OCI-M2 (cell line): ENCODE measurements at regions not wholly inside any gene's neighbourhood (a gene's known extent, or its start where the extent isn't known, plus 50 kb on each side); places are given as distances from the start of the nearest gene placed in this dataset.
"Not testable (repeated sequence)": the region's sequence is repeated elsewhere in the genome, so short reads cannot be mapped to it uniquely, and the experiment has no call there.

Experiments used
- DNase-seq: peaks from one replicate; lab custom pipeline; 2025; ENCODE audit not compliant: unreplicated experiment; lab: John Stamatoyannopoulos, UW

DNA sequence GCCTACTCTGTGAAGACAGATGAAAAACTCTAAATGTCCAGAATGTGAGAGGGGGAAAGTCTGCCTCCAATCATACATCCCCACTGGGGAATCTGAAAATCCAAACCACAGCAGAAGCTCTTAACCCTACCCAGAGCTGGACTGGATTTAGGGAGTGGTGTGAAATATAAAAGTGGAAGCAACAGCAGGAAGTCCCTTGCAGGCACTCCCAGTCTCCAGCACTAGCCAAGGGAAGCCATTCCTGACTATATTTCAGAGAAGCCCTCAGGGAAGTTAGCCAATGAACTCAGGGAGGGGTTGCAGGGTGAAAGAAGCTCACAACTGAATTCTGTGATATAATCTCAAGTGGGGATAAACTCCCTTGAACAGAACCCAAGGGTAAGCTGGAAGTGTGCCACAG is 51.5 kb downstream of the CRPPA start:
- DNase-seq, result no peak

- DNase-seq, result not testable (repeated sequence)
These were observed 52.0 kb downstream of the CRPPA start for GRCh38 chr7:16369309-16369708.

DNA sequence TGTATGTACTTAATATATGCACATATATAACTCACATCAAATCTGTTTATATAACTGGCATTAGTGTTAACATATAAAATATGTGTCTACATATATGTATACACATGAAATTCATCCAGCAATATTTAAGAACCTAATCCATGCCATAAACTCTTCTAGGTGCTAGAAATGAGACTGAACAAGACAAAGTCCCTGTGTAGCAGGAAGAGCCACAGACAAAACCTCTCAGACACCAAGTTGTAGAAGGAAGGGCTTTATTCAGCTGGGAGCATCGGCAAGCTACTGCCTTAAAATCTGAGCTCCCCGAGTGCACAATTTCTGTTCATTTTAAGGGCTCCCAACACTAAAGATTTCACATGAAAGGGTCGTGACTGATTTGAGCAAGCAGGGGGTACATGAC is 52.5 kb downstream of the CRPPA start:
- DNase-seq, result no peak

- DNase-seq, result no peak
These were observed 54.2 kb downstream of the CRPPA start for GRCh38 chr7:16367115-16367514.

DNA sequence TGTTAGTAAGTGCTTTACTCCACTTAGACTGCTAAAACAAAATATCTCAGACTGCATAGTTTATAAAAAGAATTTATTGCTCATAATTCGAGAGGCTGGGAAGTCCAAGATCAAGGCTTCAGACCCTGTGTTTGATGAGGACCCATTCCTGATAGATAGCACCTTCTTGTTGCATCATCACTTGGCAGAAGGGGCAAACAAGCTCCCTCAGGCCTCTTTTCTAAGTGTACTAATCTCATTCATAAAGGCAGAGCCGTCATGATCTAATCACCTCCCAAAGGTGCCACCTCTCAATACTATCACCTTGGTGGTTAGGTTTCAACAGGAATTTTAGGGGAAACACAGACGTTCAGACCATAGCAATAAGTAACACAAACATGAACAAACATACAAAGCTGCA is 55.4 kb downstream of the CRPPA start:
- no peak for DNase-seq

DNA sequence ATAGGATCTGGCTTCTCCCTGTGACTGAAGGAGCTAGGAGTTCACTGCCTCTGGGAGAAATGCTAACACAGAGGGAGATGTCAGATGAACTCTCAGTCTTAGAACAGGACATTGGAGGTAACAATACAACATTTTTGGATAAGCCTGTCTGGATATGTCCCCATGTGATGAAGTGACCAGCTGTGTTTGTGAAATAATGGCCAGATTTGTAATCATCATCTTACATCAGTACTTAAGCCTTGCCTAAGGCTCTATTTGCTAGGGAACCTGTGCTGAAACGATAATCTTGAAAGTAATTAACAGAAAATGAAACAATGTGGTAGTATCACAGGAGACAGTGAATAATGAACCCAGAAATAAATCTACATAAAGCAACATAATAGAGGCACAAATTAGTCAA is 56.2 kb downstream of the CRPPA start:
- DNase-seq, result no peak

- no peak for DNase-seq
These were observed 62.1 kb downstream of the CRPPA start for GRCh38 chr7:16359216-16359615.

GRCh38 chr7:16357921-16358320 is 63.4 kb downstream of the CRPPA start:
- DNase-seq, result no peak

DNA sequence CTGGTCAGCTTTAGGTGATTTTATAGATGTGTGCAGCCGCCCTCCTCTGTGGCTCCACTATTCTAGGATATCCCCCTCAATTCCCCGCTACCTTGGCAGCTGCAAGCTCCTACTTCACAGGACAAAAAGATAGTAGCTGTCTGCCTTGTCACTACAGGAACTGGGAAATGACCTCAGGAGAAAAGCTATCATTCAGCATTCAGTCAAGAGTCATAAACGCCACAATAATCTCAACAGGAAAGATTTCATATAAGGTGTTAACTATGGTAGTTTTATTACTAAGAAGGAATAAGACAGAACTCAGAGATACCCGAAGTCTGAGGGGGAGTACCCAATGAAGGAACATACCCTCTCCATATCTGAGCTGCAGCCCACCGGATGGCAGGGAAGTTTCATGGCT is 63.9 kb downstream of the CRPPA start:
- no peak for DNase-seq

GRCh38 chr7:16356301-16356958 is 64.9 kb downstream of the CRPPA start:
- DNase-seq, result no peak

DNA sequence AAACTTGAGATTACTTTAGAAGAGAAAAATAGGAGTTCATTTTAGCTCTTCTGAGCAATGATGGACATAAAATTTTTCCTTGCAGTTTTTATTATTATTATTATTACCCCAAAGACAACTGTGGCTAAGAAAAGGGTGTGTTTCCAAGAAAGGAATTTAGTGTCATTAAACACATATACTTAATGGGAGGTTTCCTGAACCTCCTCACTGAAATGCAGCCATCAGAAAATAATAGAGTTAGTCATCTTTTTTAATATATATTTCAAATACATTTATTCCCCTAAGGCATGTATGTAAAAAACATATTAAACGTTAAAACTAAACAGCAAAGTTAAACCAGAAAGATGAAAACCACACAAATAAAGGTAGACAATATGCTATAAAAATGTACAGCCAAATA is 66.8 kb downstream of the CRPPA start:
- no peak for DNase-seq

DNA sequence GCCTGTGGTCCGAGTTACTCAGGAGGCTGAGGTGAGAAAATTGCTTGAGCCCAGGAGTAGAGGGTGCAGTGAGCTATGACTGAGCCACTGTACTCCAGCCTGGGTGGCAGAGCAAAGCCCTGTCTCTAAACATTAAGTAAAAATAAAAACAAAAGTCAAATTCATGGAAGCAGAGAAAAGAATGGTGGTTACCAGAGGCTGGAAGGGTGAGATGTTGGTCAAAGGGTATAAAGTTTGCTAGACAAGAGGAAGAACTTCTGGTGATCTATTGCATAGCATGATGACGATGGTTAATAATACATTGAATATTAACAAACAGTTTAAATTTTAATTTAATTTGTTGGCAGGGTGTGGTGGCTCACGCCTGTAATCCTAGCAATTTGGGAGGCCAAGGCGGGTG is 68.1 kb downstream of the CRPPA start:
- DNase-seq, result no peak

- no peak for DNase-seq
These were observed 70.7 kb downstream of the CRPPA start for GRCh38 chr7:16350634-16351033.

GRCh38 chr7:16348251-16348650 is 73.1 kb downstream of the CRPPA start:
- no peak for DNase-seq

GRCh38 chr7:16347827-16348192 is 73.5 kb downstream of the CRPPA start:
- DNase-seq, result no peak

GRCh38 chr7:16347066-16347826 is 74.1 kb downstream of the CRPPA start:
- DNase-seq, result no peak

- DNase-seq, result no peak
These were observed 75.1 kb downstream of the CRPPA start for GRCh38 chr7:16345979-16346958.

DNA sequence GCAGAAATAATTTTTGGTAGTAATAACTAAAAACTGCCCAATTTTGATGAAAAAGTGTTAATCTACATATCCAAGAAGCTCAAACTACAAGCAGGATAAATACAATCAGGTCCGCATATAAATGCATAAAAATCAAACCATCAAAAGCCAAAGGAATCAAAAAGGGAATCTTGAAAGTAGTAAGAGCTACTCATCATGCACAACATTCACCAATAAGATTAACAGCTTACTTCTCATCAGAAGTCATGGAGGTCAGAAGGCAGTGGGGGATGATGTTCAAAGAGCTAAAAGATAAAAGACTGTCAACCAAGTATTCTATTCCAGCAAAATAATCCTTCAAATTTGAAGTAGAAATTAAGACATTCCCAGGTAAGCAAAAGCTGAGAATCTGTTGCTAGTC is 76.4 kb downstream of the CRPPA start:
- no peak for DNase-seq

DNA sequence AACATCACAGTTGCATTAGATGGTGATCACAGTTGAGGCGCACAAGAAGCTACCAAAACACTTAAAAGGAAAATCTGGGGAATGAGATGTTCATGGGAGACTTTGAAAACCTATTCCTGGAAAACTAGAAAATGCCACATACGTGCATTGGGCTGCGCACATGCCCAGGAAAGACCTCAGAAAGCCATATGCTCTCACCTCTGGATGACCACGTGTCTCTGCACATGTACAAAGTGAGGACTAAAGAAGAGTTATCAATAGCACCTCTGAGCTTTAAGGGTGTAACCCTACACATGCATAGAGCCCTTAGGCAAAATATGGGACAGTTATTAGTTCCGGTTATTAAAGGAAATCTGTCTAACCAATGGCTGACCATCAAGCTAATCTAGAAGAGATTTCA is 77.7 kb downstream of the CRPPA start:
- DNase-seq, result no peak

DNA sequence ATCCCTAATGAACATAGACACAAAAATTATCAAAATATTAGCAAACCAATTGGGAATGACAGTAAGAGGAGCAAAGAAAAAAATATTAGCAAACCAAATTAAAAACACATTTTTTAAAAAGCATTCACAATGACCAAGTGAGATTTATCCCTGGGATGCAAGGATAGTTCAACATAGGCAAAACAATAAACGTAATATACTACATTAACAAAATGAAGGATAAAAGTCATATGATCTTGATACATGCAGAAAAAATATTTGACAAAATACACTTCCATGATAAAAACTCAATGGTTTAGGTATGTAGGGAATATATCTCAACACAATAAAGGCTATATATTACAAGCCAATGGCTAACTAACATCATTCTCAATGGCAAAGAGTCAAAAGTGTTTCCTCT is 83.3 kb downstream of the CRPPA start:
- DNase-seq, result no peak

GRCh38 chr7:16326106-16326505 is 95.2 kb downstream of the CRPPA start:
- DNase-seq, result no peak

DNA sequence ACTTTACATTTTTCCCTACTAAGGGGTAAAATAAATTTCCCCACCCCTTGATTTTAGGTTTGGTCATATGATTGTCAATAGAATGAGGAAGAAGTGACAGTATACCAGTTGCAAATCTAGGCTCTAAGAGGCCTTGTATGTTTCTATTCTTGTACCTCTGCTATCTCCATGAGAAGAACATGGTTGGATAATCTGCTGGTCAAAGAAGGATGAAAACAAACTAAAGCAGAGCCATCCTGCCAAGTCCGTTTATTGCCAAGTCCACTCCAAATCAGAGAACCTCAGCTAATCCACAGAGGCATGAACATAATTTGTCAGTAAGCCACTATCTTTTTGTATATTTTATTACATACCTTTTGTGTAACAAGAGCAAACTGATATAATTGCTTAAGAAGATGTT is 98.0 kb downstream of the CRPPA start:
- no peak for DNase-seq
